ENCODE measurements at regions not wholly inside any gene's neighbourhood (a gene's known extent, or its start where the extent isn't known, plus 50 kb on each side); places are given as distances from the start of the nearest gene placed in this dataset.

GRCh38 chr3:132847849-132848625 lies 125.8 kb upstream of the NPHP3 start:
- ATAC-seq = no peak
- Histone ChIP-seq H3K4me3 (ENCODE audit: low read length) (no peak overlapping the region), H3K27me3 (ENCODE audit: low read length) (no peaks in the 10 kb centered on the region), H3K4me1 (ENCODE audit: insufficient read depth, low read length) (no peaks in the 10 kb centered on the region), H3K4me2 (ENCODE audit: low read length) (no peak overlapping the region), H4K20me1 (ENCODE audit: low read length) (no peaks in the 10 kb centered on the region), H3K36me3 (ENCODE audit: low read depth, low read length) (no peaks in the 10 kb centered on the region), H3K9me2 (replicated peaks; ENCODE audit: low read length) (no peaks in the 10 kb centered on the region), H3K9ac (ENCODE audit: low read length) (no peak overlapping the region), H3K9me3 (ENCODE audit: low read length) (no peaks in the 10 kb centered on the region), H2AFZ (ENCODE audit: low read length) (no peak overlapping the region), H3K27ac (ENCODE audit: low read length) (no peak overlapping the region), H3K79me2 (ENCODE audit: low read length) (no peaks in the 10 kb centered on the region), H3F3A (ENCODE audit: low read length, unreplicated experiment) (no peaks in the 10 kb centered on the region)
- no TSS peak for BruUV-seq (replicated peaks)
- DNase-seq = no peak
- TF ChIP-seq, protein P1, sequence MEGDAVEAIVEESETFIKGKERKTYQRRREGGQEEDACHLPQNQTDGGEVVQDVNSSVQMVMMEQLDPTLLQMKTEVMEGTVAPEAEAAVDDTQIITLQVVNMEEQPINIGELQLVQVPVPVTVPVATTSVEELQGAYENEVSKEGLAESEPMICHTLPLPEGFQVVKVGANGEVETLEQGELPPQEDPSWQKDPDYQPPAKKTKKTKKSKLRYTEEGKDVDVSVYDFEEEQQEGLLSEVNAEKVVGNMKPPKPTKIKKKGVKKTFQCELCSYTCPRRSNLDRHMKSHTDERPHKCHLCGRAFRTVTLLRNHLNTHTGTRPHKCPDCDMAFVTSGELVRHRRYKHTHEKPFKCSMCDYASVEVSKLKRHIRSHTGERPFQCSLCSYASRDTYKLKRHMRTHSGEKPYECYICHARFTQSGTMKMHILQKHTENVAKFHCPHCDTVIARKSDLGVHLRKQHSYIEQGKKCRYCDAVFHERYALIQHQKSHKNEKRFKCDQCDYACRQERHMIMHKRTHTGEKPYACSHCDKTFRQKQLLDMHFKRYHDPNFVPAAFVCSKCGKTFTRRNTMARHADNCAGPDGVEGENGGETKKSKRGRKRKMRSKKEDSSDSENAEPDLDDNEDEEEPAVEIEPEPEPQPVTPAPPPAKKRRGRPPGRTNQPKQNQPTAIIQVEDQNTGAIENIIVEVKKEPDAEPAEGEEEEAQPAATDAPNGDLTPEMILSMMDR (conservative IDR thresholded peaks at IDR 0.05; ENCODE audit: low read depth, low read length) = no peak
- no peak for TF ChIP-seq EZH2 (IDR thresholded peaks at IDR 0.05; ENCODE audit: low read length, unreplicated experiment)
- TF ChIP-seq EZH2phosphoT487 (IDR thresholded peaks at IDR 0.05; ENCODE audit: borderline replicate concordance, low read length) = no peak
- POLR2A ChIA-PET (ENCODE audit: unreplicated experiment) = no interaction called here
- intact Hi-C loops (cut with micrococcal nuclease) = no loop called here
- CTCF ChIA-PET = no interaction called here

- POLR2A ChIA-PET (ENCODE audit: unreplicated experiment) = no interaction called here
- intact Hi-C loops (cut with micrococcal nuclease) = no loop called here
- no TSS peak for BruUV-seq (replicated peaks)
- Histone ChIP-seq H3F3A (ENCODE audit: low read length, unreplicated experiment) (no peaks in the 10 kb centered on the region), H3K9me2 (replicated peaks; ENCODE audit: low read length) (no peaks in the 10 kb centered on the region), H3K4me3 (ENCODE audit: low read length) (no peak overlapping the region), H3K36me3 (ENCODE audit: low read depth, low read length) (no peaks in the 10 kb centered on the region), H3K9ac (ENCODE audit: low read length) (no peak overlapping the region), H4K20me1 (ENCODE audit: low read length) (no peaks in the 10 kb centered on the region), H3K9me3 (ENCODE audit: low read length) (no peaks in the 10 kb centered on the region), H3K79me2 (ENCODE audit: low read length) (no peaks in the 10 kb centered on the region), H3K27ac (ENCODE audit: low read length) (no peak overlapping the region), H3K4me1 (ENCODE audit: insufficient read depth, low read length) (no peaks in the 10 kb centered on the region), H3K27me3 (ENCODE audit: low read length) (no peaks in the 10 kb centered on the region), H3K4me2 (ENCODE audit: low read length) (no peak overlapping the region), H2AFZ (ENCODE audit: low read length) (no peak overlapping the region)
- DNase-seq = no peak
- ATAC-seq = no peak
- no peak for TF ChIP-seq EZH2 (IDR thresholded peaks at IDR 0.05; ENCODE audit: low read length, unreplicated experiment)
- TF ChIP-seq, protein P1 (conservative IDR thresholded peaks at IDR 0.05; ENCODE audit: low read depth, low read length) = no peak
- TF ChIP-seq EZH2phosphoT487 (IDR thresholded peaks at IDR 0.05; ENCODE audit: borderline replicate concordance, low read length) = no peak
- CTCF ChIA-PET = no interaction called here
Measured at GRCh38 chr3:132843851-132844553, 121.8 kb upstream of the NPHP3 start.

DNA sequence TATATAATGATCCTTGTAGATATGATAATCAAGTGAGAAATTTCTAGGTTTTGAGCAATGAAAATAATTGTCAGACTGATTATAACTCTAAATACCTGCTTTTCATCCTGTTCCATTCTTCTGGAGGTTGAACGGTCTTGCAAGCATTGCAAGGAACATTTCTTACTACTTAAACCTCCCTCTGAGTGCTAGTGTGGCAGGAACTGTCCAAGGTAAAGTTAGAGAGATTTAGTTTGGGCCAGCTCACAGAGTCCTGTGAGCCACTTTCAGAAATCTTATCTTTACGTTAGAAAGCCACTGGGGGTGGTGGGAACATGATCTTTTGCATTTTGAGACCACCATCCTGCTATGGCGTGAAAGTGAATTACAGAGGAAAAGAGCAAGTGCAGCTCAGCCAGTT lies 121.1 kb upstream of the NPHP3 start:
- POLR2A ChIA-PET (ENCODE audit: unreplicated experiment) = no interaction called here
- H3K27me3 ChIP-seq (ENCODE audit: low read length) = no peaks in the 10 kb centered on the region

More for the DNA sequence above, 121.1 kb upstream of the NPHP3 start:
- Histone ChIP-seq H3F3A (ENCODE audit: low read length, unreplicated experiment) (no peaks in the 10 kb centered on the region), H3K9ac (ENCODE audit: low read length) (no peak overlapping the region), H3K4me2 (ENCODE audit: low read length) (no peak overlapping the region), H3K36me3 (ENCODE audit: low read depth, low read length) (no peaks in the 10 kb centered on the region), H2AFZ (ENCODE audit: low read length) (no peak overlapping the region), H4K20me1 (ENCODE audit: low read length) (no peaks in the 10 kb centered on the region), H3K27ac (ENCODE audit: low read length) (no peak overlapping the region), H3K4me3 (ENCODE audit: low read length) (no peak overlapping the region), H3K9me3 (ENCODE audit: low read length) (no peaks in the 10 kb centered on the region), H3K79me2 (ENCODE audit: low read length) (no peaks in the 10 kb centered on the region), H3K4me1 (ENCODE audit: insufficient read depth, low read length) (no peaks in the 10 kb centered on the region), H3K9me2 (replicated peaks; ENCODE audit: low read length) (no peaks in the 10 kb centered on the region)
- no TSS peak for BruUV-seq (replicated peaks)
- intact Hi-C loops (cut with micrococcal nuclease) = no loop called here
- ATAC-seq (no peak), DNase-seq (no peak)
- CTCF ChIA-PET = no interaction called here
- TF ChIP-seq EZH2 (IDR thresholded peaks at IDR 0.05; ENCODE audit: low read length, unreplicated experiment) = no peak
- TF ChIP-seq, protein P1 (conservative IDR thresholded peaks at IDR 0.05; ENCODE audit: low read depth, low read length) = no peak
- TF ChIP-seq EZH2phosphoT487 (IDR thresholded peaks at IDR 0.05; ENCODE audit: borderline replicate concordance, low read length) = no peak
